A673 (cell line): ENCODE measurements at regions not wholly inside any gene's neighbourhood (a gene's known extent, or its start where the extent isn't known, plus 50 kb on each side); places are given as distances from the start of the nearest gene placed in this dataset.

Experiments used
- BruUV-seq: library from RNA; stranded (reverse); fragments of 400-500 nt; replicated peaks from 2 replicates; lab custom pipeline; 2021; lab: Mats Ljungman, UMichigan
- CTCF ChIA-PET: fragments of 300-600 bp; sonication (Branson Sonifier 250); formaldehyde crosslinking; loops from one replicate; lab custom pipeline; 2022; ENCODE audit warnings: antibody characterized with exemption; lab: Charles Lee
- POLR2A ChIA-PET: fragments of 300-600 bp; sonication (Branson Sonifier 250); formaldehyde crosslinking; loops from one replicate; lab custom pipeline; 2022; ENCODE audit warnings: antibody characterized with exemption; ENCODE audit not compliant: low non-redundant PET; lab: Charles Lee
- DNase-seq: peaks from one replicate; pipeline ENCODE4 v3.0.0-alpha.2; 2015; ENCODE audit warnings: low spot score
- H3K27ac ChIP-seq: fragments of 200-600 bp; sonication (generic); 2 replicates; pipeline ENCODE4 v1.5.1; 2016; ENCODE audit warnings: mixed run types, low read depth, mild to moderate bottlenecking, mixed read lengths, antibody characterized with exemption, low read length; ENCODE audit not compliant: poor library complexity, severe bottlenecking
- H3K27me3 ChIP-seq: fragments of 200-600 bp; sonication (generic); replicated peaks from 2 replicates; pipeline ENCODE4 v1.6.1; 2017; ENCODE audit warnings: mixed run types, low read depth, mild to moderate bottlenecking, mixed read lengths, antibody characterized with exemption, low read length; ENCODE audit not compliant: insufficient read depth, poor library complexity
- H3K36me3 ChIP-seq: fragments of 200-600 bp; sonication (generic); 2 replicates; pipeline ENCODE4 v1.6.1; 2016; ENCODE audit warnings: mixed run types, mild to moderate bottlenecking, mixed read lengths, antibody characterized with exemption, low read length; ENCODE audit not compliant: insufficient read depth, poor library complexity, severe bottlenecking
- H3K4me1 ChIP-seq: fragments of 200-600 bp; sonication (generic); 2 replicates; pipeline ENCODE4 v1.6.1; 2017; ENCODE audit warnings: mixed run types, mild to moderate bottlenecking, mixed read lengths, antibody characterized with exemption, low read length; ENCODE audit not compliant: insufficient read depth, poor library complexity, severe bottlenecking
- H3K4me3 ChIP-seq: fragments of 200-600 bp; sonication (generic); 2 replicates; pipeline ENCODE4 v1.5.1; 2016; ENCODE audit warnings: low read depth, mixed run types, mild to moderate bottlenecking, mixed read lengths, low read length; ENCODE audit not compliant: poor library complexity, severe bottlenecking
- H3K9me3 ChIP-seq: fragments of 200-600 bp; sonication (generic); 2 replicates; pipeline ENCODE4 v1.6.1; 2016; ENCODE audit warnings: mixed run types, low read depth, mild to moderate bottlenecking, mixed read lengths, antibody characterized with exemption, low read length; ENCODE audit not compliant: poor library complexity, severe bottlenecking
- EZH2 ChIP-seq: fragments of 200-600 bp; sonication (generic); IDR thresholded peaks from 2 replicates; pipeline ENCODE4 v1.6.1; 2017; ENCODE audit warnings: borderline replicate concordance, low read depth, mild to moderate bottlenecking, mixed read lengths, antibody characterized with exemption, low read length; ENCODE audit not compliant: poor library complexity, severe bottlenecking
- intact Hi-C: fragments of 100-400 bp; cut with micrococcal nuclease; formaldehyde crosslinking; loops from one replicate; pipeline ENCODE4 v1.10.0; 2022; ENCODE audit not compliant: unreplicated experiment
- TF ChIP-seq, protein P1 (sequence below): fragments of 300-800, 200-600 bp; sonication (generic); conservative IDR thresholded peaks from 2 replicates; pipeline ENCODE4 v1.5.1; 2017; ENCODE audit warnings: low read depth, mild to moderate bottlenecking, antibody characterized with exemption, low read length, moderate library complexity, mixed read lengths

DNA sequence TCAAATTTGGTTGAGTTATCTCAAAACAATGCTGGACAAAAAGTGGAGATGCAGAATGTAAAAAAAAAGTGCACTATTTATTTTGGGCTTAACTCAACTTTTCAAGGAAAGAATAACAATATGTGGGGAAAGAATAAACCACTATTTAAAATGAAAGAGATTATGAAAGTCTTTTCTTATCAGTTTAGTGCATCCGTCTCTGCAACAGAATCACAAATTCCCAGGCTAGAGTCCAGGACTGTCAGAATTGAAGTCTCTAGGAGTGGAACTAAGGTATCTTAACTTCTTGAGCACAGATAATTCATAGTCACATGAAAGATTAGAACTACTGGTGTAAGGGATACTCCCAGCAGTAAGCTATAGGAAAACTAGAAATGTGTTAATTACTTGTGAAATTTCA is 1200.3 kb upstream of the LRRN3 start:
- TF ChIP-seq, protein P1, sequence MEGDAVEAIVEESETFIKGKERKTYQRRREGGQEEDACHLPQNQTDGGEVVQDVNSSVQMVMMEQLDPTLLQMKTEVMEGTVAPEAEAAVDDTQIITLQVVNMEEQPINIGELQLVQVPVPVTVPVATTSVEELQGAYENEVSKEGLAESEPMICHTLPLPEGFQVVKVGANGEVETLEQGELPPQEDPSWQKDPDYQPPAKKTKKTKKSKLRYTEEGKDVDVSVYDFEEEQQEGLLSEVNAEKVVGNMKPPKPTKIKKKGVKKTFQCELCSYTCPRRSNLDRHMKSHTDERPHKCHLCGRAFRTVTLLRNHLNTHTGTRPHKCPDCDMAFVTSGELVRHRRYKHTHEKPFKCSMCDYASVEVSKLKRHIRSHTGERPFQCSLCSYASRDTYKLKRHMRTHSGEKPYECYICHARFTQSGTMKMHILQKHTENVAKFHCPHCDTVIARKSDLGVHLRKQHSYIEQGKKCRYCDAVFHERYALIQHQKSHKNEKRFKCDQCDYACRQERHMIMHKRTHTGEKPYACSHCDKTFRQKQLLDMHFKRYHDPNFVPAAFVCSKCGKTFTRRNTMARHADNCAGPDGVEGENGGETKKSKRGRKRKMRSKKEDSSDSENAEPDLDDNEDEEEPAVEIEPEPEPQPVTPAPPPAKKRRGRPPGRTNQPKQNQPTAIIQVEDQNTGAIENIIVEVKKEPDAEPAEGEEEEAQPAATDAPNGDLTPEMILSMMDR: no peak
- Histone ChIP-seq H3K4me1 (no peaks in the 10 kb centered on the region), H3K27me3 (no peaks in the 10 kb centered on the region), H3K4me3 (no peak overlapping the region), H3K9me3 (no peaks in the 10 kb centered on the region), H3K36me3 (no peaks in the 10 kb centered on the region), H3K27ac (no peak overlapping the region)
- intact Hi-C loops: no loop called here
- DNase-seq: no peak
- POLR2A ChIA-PET: no interaction called here
- CTCF ChIA-PET: no interaction called here
- BruUV-seq: no TSS peak

DNA sequence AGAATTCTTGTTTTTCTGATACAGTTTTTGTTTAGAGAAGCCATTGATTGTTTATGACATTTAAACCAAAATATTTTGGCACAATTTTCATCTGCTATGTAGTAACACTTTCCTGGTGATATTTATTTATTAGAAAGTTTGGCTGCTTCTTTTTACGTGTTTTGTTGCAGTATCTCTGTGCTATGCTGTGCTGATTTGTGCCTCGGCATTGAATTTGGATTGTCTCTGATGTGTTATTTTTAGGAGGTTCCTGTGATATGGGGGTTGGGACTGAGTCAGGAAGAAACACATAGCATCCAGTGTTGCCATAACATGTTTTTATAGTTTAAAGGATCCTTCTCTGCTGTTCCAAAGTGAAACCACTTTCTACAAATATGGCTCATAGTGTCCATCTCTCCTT is 1197.7 kb upstream of the LRRN3 start:
- no peaks in the 10 kb centered on the region for H3K36me3 ChIP-seq
- POLR2A ChIA-PET: no interaction called here
- intact Hi-C loops: no loop called here
- H3K4me1 ChIP-seq: no peaks in the 10 kb centered on the region
- TF ChIP-seq EZH2: no peak
- TF ChIP-seq, protein P1: no peak
- CTCF ChIA-PET: no interaction called here
- DNase-seq: no peak
- no peaks in the 10 kb centered on the region for H3K9me3 ChIP-seq
- H3K27ac ChIP-seq: no peak overlapping the region
- no TSS peak for BruUV-seq
- H3K4me3 ChIP-seq: no peak overlapping the region
- H3K27me3 ChIP-seq: no peaks in the 10 kb centered on the region

DNA sequence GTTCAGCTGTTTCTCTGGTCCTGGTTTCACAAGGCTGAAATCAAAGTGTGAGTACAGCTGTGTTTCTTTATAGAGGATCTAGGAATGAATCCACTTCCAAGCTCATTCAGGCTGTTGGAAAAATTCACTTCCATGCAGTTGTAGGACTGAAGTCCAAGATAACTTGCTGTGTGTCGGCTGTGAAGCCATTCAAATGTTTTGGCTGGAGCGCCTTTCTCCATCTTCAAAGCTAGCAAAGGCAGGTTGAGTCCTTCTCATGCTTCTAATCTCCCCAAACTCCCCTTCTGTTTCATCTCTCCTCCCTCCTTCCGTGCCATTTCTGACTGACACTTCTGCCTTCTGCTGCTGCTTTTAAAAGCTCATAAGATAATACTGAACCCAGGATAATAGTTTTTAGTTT is 1195.4 kb upstream of the LRRN3 start:
- Histone ChIP-seq H3K9me3 (no peaks in the 10 kb centered on the region), H3K4me1 (no peaks in the 10 kb centered on the region), H3K36me3 (no peaks in the 10 kb centered on the region), H3K27ac (no peak overlapping the region), H3K27me3 (no peaks in the 10 kb centered on the region), H3K4me3 (no peak overlapping the region)
- no peak for DNase-seq
- intact Hi-C loops: no loop called here
- CTCF ChIA-PET: no interaction called here
- POLR2A ChIA-PET: interaction anchor here (0.8 kb wide), 1 partner anchor 298 kb away, joined by 4 read pairs; no protein-coding TSS in a partner anchor
- BruUV-seq: no TSS peak
- TF ChIP-seq, protein P1: no peak
- no peak for TF ChIP-seq EZH2
